ENCODE measurements at regions not wholly inside any gene's neighbourhood (a gene's known extent, or its start where the extent isn't known, plus 50 kb on each side); places are given as distances from the start of the nearest gene placed in this dataset.

- peaks cover 0 to 8% of the 10 kb centered on the region in 2 experiments; a peak in 1 of 5 replicates for H3K27me3 ChIP-seq (ENCODE audit: control insufficient read depth in 1 of 2, insufficient read depth in 2 of 2, low read length in 2 of 2)
- 21% methylated on average over 13 of the region's 13 CpGs for WGBS (ENCODE audit: low lambda C conversion rate)
- no peak overlapping the region for H2AFZ ChIP-seq (ENCODE audit: low read length)
- FAIRE-seq = no peak
- CTCF ChIA-PET (ENCODE audit: low intra/inter-chr PET ratio, low total read pairs) = no interaction called here
- intact Hi-C loops (cut with micrococcal nuclease; ENCODE audit: unreplicated experiment) = no loop called here
- H3K36me3 ChIP-seq (replicated peaks in 1 of 2; ENCODE audit: control insufficient read depth in 1 of 2, insufficient read depth in 2 of 2, low read length in 2 of 2) = no peaks in the 10 kb centered on the region
- no TSS peak for BruUV-seq (replicated peaks)
- no peaks in the 10 kb centered on the region for H3K79me2 ChIP-seq (ENCODE audit: insufficient read depth, low read length)
- ATAC-seq = no peak
- H3K4me1 ChIP-seq (ENCODE audit: insufficient read depth, low read length) = no peaks in the 10 kb centered on the region
- TF ChIP-seq NFKBIZ (CRISPR knock-in tag; IDR thresholded peaks at IDR 0.05) (no peak), HNF1A (IDR thresholded peaks at IDR 0.05; ENCODE audit: low read depth) (no peak), HNF1A (CRISPR knock-in tag; IDR thresholded peaks at IDR 0.05; ENCODE audit: borderline replicate concordance) (no peak), ZHX2 (IDR thresholded peaks at IDR 0.05; ENCODE audit: low read depth) (no peak), ZHX2 (CRISPR knock-in tag; IDR thresholded peaks at IDR 0.05; ENCODE audit: borderline replicate concordance) (no peak), POLR2AphosphoS5 (IDR thresholded peaks at IDR 0.05; ENCODE audit: low read depth, low read length) (no peak), ZNF891 (CRISPR knock-in tag; IDR thresholded peaks at IDR 0.05) (no peak), ZNF557 (CRISPR knock-in tag; IDR thresholded peaks at IDR 0.05) (no peak), ARNT2 (CRISPR knock-in tag; IDR thresholded peaks at IDR 0.05; ENCODE audit: low read depth) (no peak), ZNF766 (CRISPR knock-in tag; IDR thresholded peaks at IDR 0.05; ENCODE audit: borderline replicate concordance) (no peak), ZNF329 (CRISPR knock-in tag; IDR thresholded peaks at IDR 0.05; ENCODE audit: low read depth) (no peak), ZNF800 (CRISPR knock-in tag; IDR thresholded peaks at IDR 0.05) (no peak), ZNF546 (CRISPR knock-in tag; conservative IDR thresholded peaks at IDR 0.05) (no peak), MAFK (conservative IDR thresholded peaks at IDR 0.05 in 1 of 2, IDR thresholded peaks at IDR 0.05 in 1 of 2; ENCODE audit: low read length in 2 of 2) (no peak)
- no peaks in the 10 kb centered on the region for H4K20me1 ChIP-seq (ENCODE audit: insufficient read depth, low read length)
- H3K27ac ChIP-seq (ENCODE audit: extremely low read length, insufficient read depth, low read length) = no peak overlapping the region
- H3K9ac ChIP-seq (ENCODE audit: insufficient read depth, low read depth, low read length) = no peak overlapping the region
- H3K4me2 ChIP-seq (ENCODE audit: low read depth, low read length) = no peak overlapping the region
- no peak overlapping the region for H3K4me3 ChIP-seq (replicated peaks in 1 of 3; ENCODE audit: insufficient read depth in 1 of 3, low read depth in 2 of 3, low read length in 3 of 3)
- POLR2A ChIA-PET = no interaction called here
- peaks cover 31% of the 10 kb centered on the region for H3K9me3 ChIP-seq (ENCODE audit: low read length)
- in situ Hi-C loops (cut with HindIII; ENCODE audit: extremely low pct_ligation_motif_present, low pct_unique_long_range_greater_than_20kb) = no loop called here
- DNase-seq (ENCODE audit: low spot score) = no peak
Observed at GRCh38 chr16:7227229-7227721, 105.4 kb upstream of the RBFOX1 start.

All from HepG2 (cell line).